ENCODE measurements at regions not wholly inside any gene's neighbourhood (a gene's known extent, or its start where the extent isn't known, plus 50 kb on each side); places are given as distances from the start of the nearest gene placed in this dataset.
"Not testable (repeated sequence)": the region's sequence is repeated elsewhere in the genome, so short reads cannot be mapped to it uniquely, and the experiment has no call there.

- not testable (repeated sequence) for TF ChIP-seq EZH2 (IDR thresholded peaks at IDR 0.05; ENCODE audit: insufficient read depth, poor library complexity, severe bottlenecking); EZH2phosphoT487 (IDR thresholded peaks at IDR 0.05; ENCODE audit: insufficient read depth, low read depth)
Observed at GRCh38 chr6:27008613-27009012, 238.9 kb upstream of the PRSS16 start.

Data from GM23248 (cell line).